Loucy (cell line): ENCODE measurements at regions not wholly inside any gene's neighbourhood (a gene's known extent, or its start where the extent isn't known, plus 50 kb on each side); places are given as distances from the start of the nearest gene placed in this dataset.

Experiments
- CTCF ChIP-seq: fragments of 200-600 bp; sonication (generic); conservative IDR thresholded peaks from 2 replicates; pipeline ENCODE4 v1.5.1; 2014; ENCODE audit warnings: mild to moderate bottlenecking, antibody characterized with exemption, low read length
- EZH2phosphoT487 ChIP-seq: fragments of 200-600 bp; IDR thresholded peaks from 2 replicates; pipeline ENCODE4 v1.6.1; 2018; ENCODE audit warnings: antibody characterized with exemption, mild to moderate bottlenecking, moderate library complexity, borderline replicate concordance

GRCh38 chr2:129760669-129761068 is 218.8 kb upstream of the RAB6C start:
- TF ChIP-seq CTCF (no peak), EZH2phosphoT487 (no peak)
